BLaER1 treated with 17β-estradiol and CSF1 and Interleukin-3, amounts not matched to agents 10 nM and 100 nM (cell line): ENCODE measurements at regions not wholly inside any gene's neighbourhood (a gene's known extent, or its start where the extent isn't known, plus 50 kb on each side); places are given as distances from the start of the nearest gene placed in this dataset.

ENCODE experiments used
- H3K27ac ChIP-seq, 11 experiments: shearing (Covaris generic); formaldehyde crosslinking; 2 replicates each; pipeline ENCODE4 v1.8.1; 2022
- H3K27me3 ChIP-seq, 11 experiments: shearing (Covaris generic); formaldehyde crosslinking; 2 replicates each; pipeline ENCODE4 v1.8.1; 2022
- H3K36me3 ChIP-seq, 11 experiments: shearing (Covaris generic); formaldehyde crosslinking; 2 replicates each; pipeline ENCODE4 v1.8.1; 2022
- H3K4me1 ChIP-seq, 10 experiments: shearing (Covaris generic); formaldehyde crosslinking; 2 replicates each; pipeline ENCODE4 v1.8.1; 2022
- H3K4me2 ChIP-seq, 11 experiments: shearing (Covaris generic); formaldehyde crosslinking; 2 replicates each; pipeline ENCODE4 v1.8.1; 2022
- H3K4me3 ChIP-seq, 10 experiments: shearing (Covaris generic); formaldehyde crosslinking; 2 replicates each; pipeline ENCODE4 v1.8.1; 2022
- H3K9ac ChIP-seq, 11 experiments: shearing (Covaris generic); formaldehyde crosslinking; 2 replicates each; pipeline ENCODE4 v1.8.1; 2022
- H3K9me3 ChIP-seq, 11 experiments: shearing (Covaris generic); formaldehyde crosslinking; replicated peaks in 1 of 11; 2 replicates each; pipeline ENCODE4 v1.8.1; 2022
- H4K20me1 ChIP-seq, 11 experiments: shearing (Covaris generic); formaldehyde crosslinking; 2 replicates each; pipeline ENCODE4 v1.8.1; 2022
- Cebpa-rat ChIP-seq, 11 experiments: shearing (Covaris generic); IDR thresholded peaks; 2 replicates each; pipeline ENCODE4 v1.8.1; 2022

DNA sequence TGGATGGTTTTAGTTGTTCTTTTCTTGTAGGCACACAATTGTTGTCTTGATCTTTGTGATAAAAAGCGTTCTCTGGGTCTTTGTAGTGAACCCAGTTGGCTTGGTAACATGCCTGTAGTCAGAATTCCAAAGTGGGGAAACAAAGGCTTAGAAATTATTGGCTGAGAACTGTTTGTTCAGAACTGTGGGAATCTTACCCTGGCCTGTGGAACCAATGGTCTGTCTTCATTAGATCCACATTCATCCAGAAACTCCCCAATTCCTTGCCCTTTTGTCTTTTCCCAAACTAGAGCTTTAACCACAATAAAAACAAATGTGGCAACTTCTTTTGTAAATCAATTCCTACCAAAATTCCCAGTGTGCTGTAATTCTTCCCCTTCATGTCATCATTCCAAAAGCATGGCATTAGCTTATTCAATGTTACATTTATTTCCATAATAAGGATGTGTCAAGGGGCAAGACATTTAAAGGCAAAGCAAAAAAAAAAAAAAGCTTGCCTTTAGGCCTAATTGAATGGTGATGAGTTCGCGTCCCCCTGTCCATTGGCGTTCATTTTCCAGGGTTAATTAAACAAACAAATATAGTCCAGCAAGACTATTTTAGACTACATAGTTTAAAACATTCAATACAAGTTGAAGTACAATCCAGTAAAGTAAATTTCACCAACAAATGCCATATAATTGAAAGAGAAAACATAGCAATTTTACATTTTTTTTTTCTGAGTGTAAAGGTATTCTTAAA, 249.8 kb upstream of the ZNF608 start:
- no peak overlapping the region for H3K9ac ChIP-seq
- H4K20me1 ChIP-seq, result no peaks in the 10 kb centered on the region
- H3K4me2 ChIP-seq, result no peak overlapping the region
- no peak for TF ChIP-seq Cebpa-rat (IDR thresholded peaks at IDR 0.05)
- H3K27me3 ChIP-seq, result no peaks in the 10 kb centered on the region
- no peak overlapping the region for H3K4me3 ChIP-seq
- no peaks in the 10 kb centered on the region for H3K36me3 ChIP-seq
- H3K27ac ChIP-seq, result no peak overlapping the region
- H3K9me3 ChIP-seq, result peaks cover 0 to 49% (median 13%) of the 10 kb centered on the region in 11 experiments; a peak in 11 of 22 replicates
- peaks cover 0 to 5% (median 0%) of the 10 kb centered on the region in 10 experiments; a peak in 2 of 20 replicates for H3K4me1 ChIP-seq

- H3K4me2 ChIP-seq, result no peak overlapping the region
- no peaks in the 10 kb centered on the region for H3K27me3 ChIP-seq
- no peak overlapping the region for H3K9ac ChIP-seq
- H3K4me1 ChIP-seq, result peaks cover 0 to 6% (median 0%) of the 10 kb centered on the region in 10 experiments; a peak in 3 of 20 replicates
- peaks cover 0 to 53% (median 13%) of the 10 kb centered on the region in 11 experiments; a peak in 11 of 22 replicates for H3K9me3 ChIP-seq
- H3K36me3 ChIP-seq, result no peaks in the 10 kb centered on the region
- no peak overlapping the region for H3K27ac ChIP-seq
- H4K20me1 ChIP-seq, result no peaks in the 10 kb centered on the region
- H3K4me3 ChIP-seq, result no peak overlapping the region
- TF ChIP-seq Cebpa-rat (IDR thresholded peaks at IDR 0.05), result no peak
These were observed 250.3 kb upstream of the ZNF608 start for GRCh38 chr5:124996764-124997077.

DNA sequence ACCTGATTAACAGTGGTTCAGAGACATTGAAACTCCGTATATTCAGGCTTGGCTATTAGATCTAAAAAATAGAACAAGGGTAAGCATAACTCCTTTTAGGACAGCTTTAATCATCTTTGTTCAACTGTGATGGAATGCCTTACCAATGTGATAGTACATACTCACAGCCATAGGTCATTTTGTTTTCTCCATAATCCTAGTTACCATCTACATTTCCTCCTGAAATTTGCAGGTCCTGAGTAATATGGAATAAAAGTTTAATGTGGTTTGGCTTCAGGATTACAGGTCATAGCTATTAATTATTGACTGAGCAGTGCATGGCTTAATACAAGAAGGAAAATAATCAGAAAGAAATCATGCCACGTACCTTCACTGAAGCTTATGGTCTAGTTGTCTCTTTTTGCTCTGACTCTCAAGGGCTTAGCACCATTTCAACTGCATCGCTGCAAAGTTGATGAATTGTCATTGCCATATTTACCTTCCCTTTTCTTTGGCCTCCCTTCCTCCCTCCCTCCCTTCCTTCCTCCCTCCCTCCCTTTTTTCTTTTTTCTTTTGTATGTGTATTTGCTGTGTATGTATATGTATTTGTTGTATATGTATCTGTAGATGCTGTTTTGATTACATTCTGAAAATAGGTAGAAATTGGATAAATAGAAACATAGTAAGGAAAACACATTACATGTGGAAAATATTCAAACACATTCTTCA, 250.9 kb upstream of the ZNF608 start:
- Histone ChIP-seq H3K36me3 (no peaks in the 10 kb centered on the region), H3K9me3 (peaks cover 0 to 59% (median 15%) of the 10 kb centered on the region in 11 experiments; a peak in 11 of 22 replicates), H3K27me3 (no peaks in the 10 kb centered on the region), H4K20me1 (no peaks in the 10 kb centered on the region), H3K27ac (no peak overlapping the region), H3K9ac (no peak overlapping the region), H3K4me3 (no peak overlapping the region), H3K4me1 (peaks cover 0 to 10% (median 0%) of the 10 kb centered on the region in 10 experiments; a peak in 8 of 20 replicates), H3K4me2 (no peak overlapping the region)
- no peak for TF ChIP-seq Cebpa-rat (IDR thresholded peaks at IDR 0.05)

DNA sequence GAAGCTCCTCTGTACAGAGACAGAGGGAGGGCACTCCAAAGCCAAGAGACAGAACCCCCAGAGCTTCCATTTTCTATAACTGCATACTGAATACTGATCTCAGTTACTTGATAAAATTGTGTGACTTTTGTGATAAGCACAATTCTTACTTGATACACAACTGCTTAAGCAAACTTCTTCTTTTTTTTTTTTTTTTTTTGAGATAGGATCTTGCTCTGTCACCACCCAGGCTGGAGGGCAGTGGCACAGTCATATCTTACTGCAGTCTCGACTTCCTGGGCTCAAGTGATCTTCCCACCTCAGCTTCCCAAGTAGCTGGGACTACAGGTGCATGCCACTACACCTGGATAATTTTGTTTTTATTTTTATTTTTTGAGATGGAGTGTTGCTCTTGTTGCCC, 252.1 kb upstream of the ZNF608 start:
- no peak overlapping the region for H3K4me3 ChIP-seq
- no peaks in the 10 kb centered on the region for H3K36me3 ChIP-seq
- H3K4me2 ChIP-seq, result no peak overlapping the region
- no peak overlapping the region for H3K9ac ChIP-seq
- H3K27me3 ChIP-seq, result no peaks in the 10 kb centered on the region
- H3K9me3 ChIP-seq, result peaks cover 0 to 57% (median 14%) of the 10 kb centered on the region in 11 experiments; a peak in 11 of 22 replicates
- peaks cover 0 to 21% (median 6%) of the 10 kb centered on the region in 10 experiments; a peak in 12 of 20 replicates for H3K4me1 ChIP-seq
- no peaks in the 10 kb centered on the region for H4K20me1 ChIP-seq
- no peak for TF ChIP-seq Cebpa-rat (IDR thresholded peaks at IDR 0.05)
- H3K27ac ChIP-seq, result no peak overlapping the region

DNA sequence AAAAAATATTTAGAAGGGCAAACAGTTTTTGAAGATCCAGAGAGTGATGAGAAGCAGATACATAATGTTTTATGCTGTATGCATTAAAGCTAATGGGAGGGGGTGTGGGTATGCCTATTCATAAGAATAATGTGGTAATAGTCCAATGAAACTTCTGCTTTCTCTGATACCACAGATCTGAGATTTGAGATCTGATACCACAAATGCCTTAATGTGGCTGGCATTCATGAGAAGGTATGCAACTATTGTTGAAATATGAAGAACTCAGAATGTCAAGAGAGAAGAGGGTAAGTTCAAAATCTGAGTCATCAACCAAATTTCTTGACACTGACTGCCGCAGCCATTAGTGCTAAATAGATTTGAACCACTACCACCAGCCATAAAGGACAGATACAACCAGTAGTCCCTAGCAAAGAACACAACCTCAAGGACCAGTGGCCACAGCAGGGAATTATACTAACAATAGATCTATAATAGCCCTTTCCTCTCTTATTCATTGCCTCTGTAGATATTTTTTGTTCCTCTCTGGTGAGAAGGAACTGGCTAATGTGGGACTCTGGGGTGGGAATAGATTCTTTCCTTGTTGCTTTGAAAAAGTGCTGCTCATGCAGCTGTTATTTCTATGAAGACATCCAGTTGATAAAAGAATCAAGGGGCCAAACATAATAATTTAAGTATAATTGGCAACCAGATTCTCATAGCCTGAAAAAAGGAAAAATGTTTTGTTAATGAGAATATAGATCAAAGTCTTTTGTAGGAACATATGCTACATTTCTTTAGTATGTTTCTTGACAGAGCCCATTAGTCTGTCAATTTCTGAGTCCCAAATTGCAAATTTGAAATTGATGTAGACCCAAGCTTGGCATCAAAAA, 256.5 kb upstream of the ZNF608 start:
- H3K4me1 ChIP-seq, result peaks cover 20 to 63% (median 48%) of the 10 kb centered on the region in 10 experiments
- no peaks in the 10 kb centered on the region for H4K20me1 ChIP-seq

DNA sequence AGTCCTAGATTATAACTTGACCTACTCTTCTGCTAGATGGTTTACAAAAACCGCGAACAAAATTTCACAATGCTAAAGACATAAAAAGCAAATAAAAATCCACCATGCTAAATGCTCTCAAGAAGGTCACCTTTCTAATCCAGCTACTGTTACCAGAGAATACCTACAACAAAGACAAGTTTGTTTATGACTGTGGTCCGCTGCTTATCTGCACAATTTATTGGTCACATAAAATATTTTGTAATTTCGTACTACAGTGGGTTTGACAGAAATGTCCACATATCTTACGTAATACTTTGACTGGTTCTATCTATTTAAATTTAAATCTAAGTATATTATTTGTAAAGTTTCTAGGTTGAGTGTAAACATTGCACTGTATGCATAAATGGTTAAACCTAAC, 257.6 kb upstream of the ZNF608 start:
- 0 out of 22 replicates have a peak, but pooled peaks of 1 of the 11 experiments have one; percentile 28 for TF ChIP-seq Cebpa-rat (IDR thresholded peaks at IDR 0.05)
- peaks cover 0 to 31% (median 12%) of the 10 kb centered on the region in 11 experiments; a peak in 11 of 22 replicates for H3K9me3 ChIP-seq
- H4K20me1 ChIP-seq, result no peaks in the 10 kb centered on the region
- H3K4me3 ChIP-seq, result no peak overlapping the region
- H3K36me3 ChIP-seq, result no peaks in the 10 kb centered on the region
- H3K27ac ChIP-seq, result peak overlapping the region in 2 of 11 experiments; percentile 11 to 32; a peak in 2 of 22 replicates
- H3K27me3 ChIP-seq, result no peaks in the 10 kb centered on the region
- H3K4me1 ChIP-seq, result peaks cover 20 to 74% (median 58%) of the 10 kb centered on the region in 10 experiments
- H3K4me2 ChIP-seq, result peak overlapping the region in 8 of 11 experiments; percentile 2 to 91 (median 56); a peak in 10 of 22 replicates
- H3K9ac ChIP-seq, result no peak overlapping the region; a peak in 1 of 22 replicates

More for the DNA sequence above, 256.5 kb upstream of the ZNF608 start:
- Histone ChIP-seq H3K9me3 (peaks cover 0 to 38% (median 12%) of the 10 kb centered on the region in 11 experiments; a peak in 11 of 22 replicates), H3K27ac (peak overlapping the region in 2 of 11 experiments; percentile 11 to 32; a peak in 3 of 22 replicates), H3K9ac (no peak overlapping the region), H3K36me3 (no peaks in the 10 kb centered on the region), H3K27me3 (no peaks in the 10 kb centered on the region), H3K4me2 (peak overlapping the region in 7 of 11 experiments; percentile 2 to 91 (median 66); a peak in 8 of 22 replicates), H3K4me3 (no peak overlapping the region)
- no peak for TF ChIP-seq Cebpa-rat (IDR thresholded peaks at IDR 0.05)

DNA sequence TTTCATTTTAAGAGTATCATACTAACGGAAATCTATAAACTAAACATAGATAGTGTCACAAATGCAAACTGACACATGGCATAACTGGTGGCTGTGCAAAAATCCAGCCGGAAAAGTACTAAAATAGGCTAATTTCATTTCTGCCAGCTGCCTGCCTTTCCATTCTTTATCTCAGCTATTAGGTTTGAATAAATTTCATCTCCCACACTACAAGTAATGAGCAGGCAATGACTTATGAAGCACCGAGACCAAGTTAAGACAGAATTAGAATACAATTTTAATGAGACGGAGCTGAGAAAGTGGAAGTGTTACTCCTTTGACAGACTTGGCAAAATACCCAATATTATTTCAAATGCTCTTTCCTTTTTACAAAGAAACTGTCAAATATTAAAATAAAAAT, 258.8 kb upstream of the ZNF608 start:
- no peaks in the 10 kb centered on the region for H4K20me1 ChIP-seq
- no peaks in the 10 kb centered on the region; a peak in 1 of 22 replicates for H3K27me3 ChIP-seq
- peak overlapping the region in 4 of 11 experiments; percentile 4 to 66 (median 38); a peak in 5 of 22 replicates for H3K9ac ChIP-seq
- no peak for TF ChIP-seq Cebpa-rat (IDR thresholded peaks at IDR 0.05)
- peak overlapping the region in 3 of 10 experiments; percentile 40 to 48 (median 45); a peak in 4 of 20 replicates for H3K4me3 ChIP-seq
- peak overlapping the region in 5 of 11 experiments; percentile 25 to 64 (median 54); a peak in 10 of 22 replicates for H3K27ac ChIP-seq
- peaks cover 0 to 4% (median 0%) of the 10 kb centered on the region in 11 experiments; a peak in 1 of 22 replicates for H3K36me3 ChIP-seq
- peaks cover 20 to 86% (median 66%) of the 10 kb centered on the region in 10 experiments for H3K4me1 ChIP-seq
- peaks cover 0 to 30% (median 5%) of the 10 kb centered on the region in 11 experiments; a peak in 10 of 22 replicates for H3K9me3 ChIP-seq
- H3K4me2 ChIP-seq, result peak overlapping the region; percentile 60 to 92 (median 76)
